Pancreas (tissue), 10 donors: ENCODE measurements at regions not wholly inside any gene's neighbourhood (a gene's known extent, or its start where the extent isn't known, plus 50 kb on each side); places are given as distances from the start of the nearest gene placed in this dataset.

Source experiments
- ATAC-seq, 4 donors: fragments of 200-7000 bp; cut with Tn5 transposase; one replicate each; pipeline versions ENCODE4 v1.8.0 to v1.9.1; 2020; ENCODE audit warnings: mild to moderate bottlenecking in 4 of 4, moderate library complexity in 4 of 4
- DNase-seq, 6 donors: peaks; one replicate each; pipeline ENCODE4 v3.0.0-alpha.2; 2020
- FAIRE-seq: peaks from 2 replicates; lab custom pipeline; 2012; peaks lifted over from hg19 to GRCh38; lab: Jason Lieb, UNC
- H3K27ac ChIP-seq, 4 donors: fragments of 200-600 bp; sonication (generic); 1 replicate in 3 of 4; 2 replicates in 1 of 4; pipeline versions ENCODE4 v1.5.0 to v1.8.0; 2020
- H3K27me3 ChIP-seq, 4 donors: fragments of 200-600 bp; one replicate each; pipeline ENCODE4 v1.8.0; 2021
- H3K36me3 ChIP-seq, 3 donors: fragments of 200-600 bp; sonication (generic) in 1 of 3; one replicate each; pipeline versions ENCODE4 v1.5.0 to v1.8.0; 2020 to 2021
- H3K4me1 ChIP-seq, 3 donors: fragments of 200-600 bp; one replicate each; pipeline ENCODE4 v1.8.0; 2021
- H3K4me3 ChIP-seq, 4 donors: fragments of 200-600 bp; sonication (generic) in 2 of 4; one replicate each; pipeline versions ENCODE4 v1.5.0 to v1.8.0; 2020 to 2021
- H3K9me3 ChIP-seq, 4 donors: fragments of 200-600 bp; one replicate each; pipeline ENCODE4 v1.8.0; 2021
- CTCF ChIP-seq, 4 donors: fragments of 200-600 bp; sonication (generic) in 3 of 4; IDR thresholded peaks; one replicate each; pipeline versions ENCODE4 v1.5.0 to v1.8.0; 2021; ENCODE audit warnings: antibody characterized with exemption in 4 of 4
- WGBS, 2 donors: extraction: QIAGEN DNeasy Blood & Tissue Kit; methylation state at CpG; one replicate each; pipeline ENCODE4 v1.1.7; 2013; 5-methylcytosine and 5-hydroxymethylcytosine counted together
- intact Hi-C, 3 donors: fragments of 100-400 bp; cut with DNase I; formaldehyde crosslinking; loops; one replicate each; pipeline versions ENCODE4 v1.11.1 to v1.14.2; 2022
- donor health status: healthy with polysubstance abuse.
- donor health status: DM: no; HTN: no; CAD: no; lungs with moderate emphysema.
- donor health status: DM: no; HTN: no; CAD: no.
- donor health status: control.
- donor health status: control.
- donor health status: Bipolar disorder and iron deficiency.
- donor health status: DM: yes; HTN: yes; CAD: no.
- donor health status: DM: no; HTN: no; CAD: no.
- donor health status: DM: no; HTN: no; CAD: no.
- donor health status: DM: yes; HTN: yes; CAD: no.

DNA sequence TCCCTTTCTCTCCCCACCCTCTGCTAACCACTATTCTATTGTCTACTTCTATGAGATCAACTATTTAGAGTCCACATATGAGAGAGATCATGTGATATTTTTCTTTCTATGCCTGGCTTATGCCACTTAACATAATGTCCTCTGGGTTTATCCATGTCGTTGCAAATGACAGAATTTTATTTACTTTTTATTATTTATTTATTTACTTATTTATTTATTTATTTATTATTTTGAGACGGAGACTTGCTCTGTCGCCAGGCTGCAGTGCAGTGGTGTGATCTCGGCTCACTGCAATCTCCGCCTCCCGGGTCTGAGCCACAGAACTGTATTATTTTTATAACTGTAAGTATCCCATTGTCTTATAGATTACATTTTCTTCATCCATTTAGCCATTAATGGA is 443.4 kb upstream of the CDH19 start:
- no peak for FAIRE-seq
- Histone ChIP-seq H3K36me3 (no peaks in the 10 kb centered on the region), H3K27me3 (no peaks in the 10 kb centered on the region), H3K4me1 (no peaks in the 10 kb centered on the region), H3K4me3 (no peak overlapping the region), H3K9me3 (no peaks in the 10 kb centered on the region), H3K27ac (no peak overlapping the region)
- intact Hi-C loops, result no loop called here
- DNase-seq, result no peak
- TF ChIP-seq CTCF (IDR thresholded peaks at IDR 0.05), result no peak
- WGBS, 2 donors, result 71 to 78% methylated on average over 6 of the region's 6 CpGs
- no peak for ATAC-seq

DNA sequence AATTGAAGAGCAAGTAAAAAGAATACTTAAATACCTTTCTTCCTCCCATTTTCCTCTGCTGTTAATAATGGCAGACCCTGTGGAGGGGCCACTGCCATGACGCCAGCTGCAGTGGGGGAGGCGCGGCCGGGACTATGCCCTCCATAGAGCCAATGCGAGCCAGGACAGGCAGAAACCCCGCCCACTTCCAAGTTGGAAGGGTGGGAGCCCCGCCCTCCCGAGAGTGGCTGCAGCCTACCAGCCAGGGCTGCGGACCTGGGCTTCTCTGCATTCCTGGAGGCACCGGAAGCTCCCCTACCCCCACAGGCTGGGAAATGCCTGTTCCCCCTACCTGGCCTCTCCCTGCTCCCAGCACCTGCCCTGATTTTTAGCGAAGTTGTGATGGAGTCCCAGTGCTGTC is 439.4 kb upstream of the CDH19 start:
- TF ChIP-seq CTCF (IDR thresholded peaks at IDR 0.05), result no peak
- Histone ChIP-seq H3K4me3 (no peak overlapping the region), H3K9me3 (no peaks in the 10 kb centered on the region), H3K27ac (no peak overlapping the region), H3K36me3 (no peaks in the 10 kb centered on the region), H3K27me3 (no peaks in the 10 kb centered on the region), H3K4me1 (no peaks in the 10 kb centered on the region)
- 88 to 95% methylated on average over 11 of the region's 11 CpGs for WGBS, 2 donors
- intact Hi-C loops, result no loop called here
- ATAC-seq, result no peak
- peak in 3 of 6 donors; percentile 28 to 56 (median 44) for DNase-seq
- no peak for FAIRE-seq

- intact Hi-C loops, result no loop called here
- FAIRE-seq, result no peak
- Histone ChIP-seq H3K27ac (no peak overlapping the region), H3K9me3 (no peaks in the 10 kb centered on the region), H3K4me3 (no peak overlapping the region), H3K4me1 (no peaks in the 10 kb centered on the region), H3K27me3 (no peaks in the 10 kb centered on the region), H3K36me3 (no peaks in the 10 kb centered on the region)
- DNase-seq, result no peak
- ATAC-seq, result no peak
- no peak for TF ChIP-seq CTCF (IDR thresholded peaks at IDR 0.05)
- WGBS, 2 donors, result 46 to 58% methylated on average over 2 of the region's 2 CpGs
Observed at GRCh38 chr18:67041334-67041733, 437.4 kb upstream of the CDH19 start.

DNA sequence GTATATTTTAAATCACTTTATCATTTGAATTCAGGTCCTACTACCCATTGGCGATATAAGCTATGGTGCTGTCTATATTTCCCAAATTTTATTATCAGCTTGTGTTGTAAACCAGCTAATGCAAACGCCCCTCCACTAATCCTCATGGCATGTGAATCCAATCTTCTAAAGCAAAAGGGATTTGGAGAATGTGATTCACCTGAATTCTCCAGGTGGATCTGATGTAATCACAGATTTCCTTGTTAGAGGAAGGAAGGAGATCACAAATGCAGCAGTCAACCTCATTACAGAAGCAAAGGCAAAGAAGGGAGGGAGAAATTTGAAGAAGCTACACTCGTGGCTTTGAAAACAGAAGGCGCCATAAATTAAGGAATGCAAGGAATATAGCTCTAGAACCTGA is 431.1 kb upstream of the CDH19 start:
- ATAC-seq, result no peak
- no peaks in the 10 kb centered on the region for H3K9me3 ChIP-seq
- intact Hi-C loops, result no loop called here
- TF ChIP-seq CTCF (IDR thresholded peaks at IDR 0.05), result no peak
- no peak for FAIRE-seq
- H3K27me3 ChIP-seq, result no peaks in the 10 kb centered on the region
- no peaks in the 10 kb centered on the region for H3K36me3 ChIP-seq
- DNase-seq, result no peak
- no peaks in the 10 kb centered on the region for H3K4me1 ChIP-seq
- WGBS, 2 donors, result 46 to 49% methylated on average over 4 of the region's 4 CpGs
- no peak overlapping the region for H3K27ac ChIP-seq
- no peak overlapping the region for H3K4me3 ChIP-seq

DNA sequence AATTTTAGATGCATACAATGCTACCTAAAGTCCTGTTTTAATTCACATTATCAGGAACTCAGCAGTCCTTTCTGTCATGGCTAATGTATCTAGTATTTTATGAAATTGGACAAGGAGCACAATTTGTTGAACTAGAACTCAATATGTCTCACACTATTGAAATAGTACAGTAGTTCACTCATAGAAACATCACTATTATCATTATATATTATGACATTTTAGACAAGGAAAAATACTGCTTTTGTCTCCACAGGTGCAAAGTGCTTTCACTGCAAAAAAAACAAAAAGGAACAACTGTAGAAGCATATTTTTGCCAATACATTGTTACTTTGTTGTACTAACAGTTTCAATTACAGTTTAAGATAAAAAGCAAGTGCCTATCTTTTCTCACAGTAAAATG is 419.2 kb upstream of the CDH19 start:
- intact Hi-C loops, result no loop called here
- DNase-seq (no peak), FAIRE-seq (no peak), ATAC-seq (no peak)
- TF ChIP-seq CTCF (IDR thresholded peaks at IDR 0.05), result no peak
- Histone ChIP-seq H3K4me1 (no peaks in the 10 kb centered on the region), H3K27me3 (no peaks in the 10 kb centered on the region), H3K36me3 (no peaks in the 10 kb centered on the region), H3K9me3 (no peaks in the 10 kb centered on the region), H3K4me3 (no peak overlapping the region), H3K27ac (no peak overlapping the region)
